Neural cell (in vitro differentiated cells): ENCODE measurements at regions not wholly inside any gene's neighbourhood (a gene's known extent, or its start where the extent isn't known, plus 50 kb on each side); places are given as distances from the start of the nearest gene placed in this dataset.

Source experiments
- H2AFZ ChIP-seq: fragments of 200-600, 300-800 bp; sonication (generic), shearing (Covaris generic); 2 replicates; pipeline ENCODE4 v1.6.0; 2014; ENCODE audit warnings: low read depth, mild to moderate bottlenecking, antibody characterized with exemption, low read length, moderate library complexity
- H3F3A ChIP-seq: fragments of 200-600 bp; shearing (Covaris generic); 2 replicates; pipeline ENCODE4 v1.6.1; 2016; ENCODE audit warnings: mild to moderate bottlenecking, moderate library complexity, mixed read lengths, antibody characterized with exemption, low read length; ENCODE audit not compliant: insufficient read depth, poor library complexity, severe bottlenecking
- H3K27ac ChIP-seq: fragments of 200-600, 300-800 bp; sonication (generic), shearing (Covaris generic); 2 replicates; pipeline ENCODE4 v1.5.1; 2014; ENCODE audit warnings: mild to moderate bottlenecking, low read length, moderate library complexity
- H3K27me3 ChIP-seq: fragments of 300-800, 200-600 bp; sonication (generic), shearing (Covaris generic); 2 replicates; pipeline ENCODE4 v1.6.0; 2014; ENCODE audit warnings: mild to moderate bottlenecking, low read depth, low read length, moderate library complexity; ENCODE audit not compliant: insufficient read depth
- H3K36me3 ChIP-seq: fragments of 300-800, 200-600 bp; sonication (generic), shearing (Covaris generic); 2 replicates; pipeline ENCODE4 v1.5.1; 2014; ENCODE audit warnings: mild to moderate bottlenecking, antibody characterized with exemption, low read length, moderate library complexity; ENCODE audit not compliant: insufficient read depth
- H3K4me2 ChIP-seq: fragments of 300-800, 200-600 bp; sonication (generic), shearing (Covaris generic); 2 replicates; pipeline ENCODE4 v1.6.0; 2014; ENCODE audit warnings: mild to moderate bottlenecking, low read length
- H3K4me3 ChIP-seq: fragments of 300-800, 200-600 bp; sonication (generic), shearing (Covaris generic); 2 replicates; pipeline ENCODE4 v1.5.1; 2014; ENCODE audit warnings: mild to moderate bottlenecking, low read length, moderate library complexity
- H3K79me2 ChIP-seq: fragments of 200-600 bp; shearing (Covaris generic); replicated peaks from 2 replicates; pipeline ENCODE4 v1.6.0; 2014; ENCODE audit warnings: mild to moderate bottlenecking, low read length, moderate library complexity; ENCODE audit not compliant: insufficient read depth
- H3K9ac ChIP-seq: fragments of 300-800, 200-600 bp; sonication (generic), shearing (Covaris generic); 2 replicates; pipeline ENCODE4 v1.6.1; 2016; ENCODE audit warnings: mild to moderate bottlenecking, low read length, mixed read lengths
- H3K9me2 ChIP-seq: fragments of 200-600 bp; shearing (Covaris generic); 2 replicates; pipeline ENCODE4 v1.6.1; 2016; ENCODE audit warnings: mild to moderate bottlenecking, low read length, mixed read lengths; ENCODE audit not compliant: insufficient read depth
- H3K9me3 ChIP-seq: fragments of 200-600, 300-800 bp; sonication (generic), shearing (Covaris generic); 2 replicates; pipeline ENCODE4 v1.6.1; 2016; ENCODE audit warnings: mild to moderate bottlenecking, mixed run types, low read length, moderate library complexity, mixed read lengths
- H4K20me1 ChIP-seq: fragments of 200-600 bp; shearing (Covaris generic); 2 replicates; pipeline ENCODE4 v1.6.1; 2016; ENCODE audit warnings: mild to moderate bottlenecking, mixed run types; ENCODE audit not compliant: insufficient read depth
- CTCF ChIP-seq: fragments of 450-650 bp; IDR thresholded peaks from 2 replicates; pipeline ENCODE4 v1.5.1; 2014; ENCODE audit warnings: antibody characterized with exemption, mild to moderate bottlenecking, moderate library complexity; ENCODE audit not compliant: poor library complexity, severe bottlenecking
- EP300 ChIP-seq: fragments of 450-650 bp; conservative IDR thresholded peaks from 2 replicates; pipeline ENCODE4 v1.6.1; 2014; ENCODE audit warnings: antibody characterized with exemption, mild to moderate bottlenecking, moderate library complexity; ENCODE audit not compliant: poor library complexity, severe bottlenecking
- EZH2 ChIP-seq: fragments of 200-600, 300-800 bp; shearing (Covaris generic), sonication (generic); IDR thresholded peaks from 2 replicates; pipeline ENCODE4 v1.6.1; 2014; ENCODE audit warnings: antibody characterized with exemption, low read length, borderline replicate concordance, mild to moderate bottlenecking; ENCODE audit not compliant: insufficient read depth, poor library complexity, severe bottlenecking
- MXI1 ChIP-seq: fragments of 450-650 bp; conservative IDR thresholded peaks from 2 replicates; pipeline ENCODE4 v1.6.1; 2014; ENCODE audit warnings: antibody characterized with exemption, mild to moderate bottlenecking; ENCODE audit not compliant: poor library complexity, severe bottlenecking
- POLR2AphosphoS5 ChIP-seq: IDR thresholded peaks from 2 replicates; pipeline ENCODE4 v1.6.1; 2012
- RAD21 ChIP-seq: fragments of 450-650 bp; conservative IDR thresholded peaks from 2 replicates; pipeline ENCODE4 v1.6.1; 2014; ENCODE audit warnings: antibody characterized with exemption, mild to moderate bottlenecking, moderate library complexity
- REST ChIP-seq: IDR thresholded peaks from 2 replicates; pipeline ENCODE4 v1.6.1; 2012; ENCODE audit warnings: borderline replicate concordance
- SMC3 ChIP-seq: fragments of 450-650 bp; conservative IDR thresholded peaks from 2 replicates; pipeline ENCODE4 v1.6.1; 2014; ENCODE audit warnings: antibody characterized with exemption, mild to moderate bottlenecking, moderate library complexity; ENCODE audit not compliant: poor library complexity
- TAF1 ChIP-seq: IDR thresholded peaks from 2 replicates; pipeline ENCODE4 v1.6.1; 2012; ENCODE audit warnings: low read depth

- TF ChIP-seq RAD21 (no peak), EZH2 (no peak), SMC3 (no peak), MXI1 (no peak), REST (no peak), TAF1 (no peak), EP300 (no peak), CTCF (no peak), POLR2AphosphoS5 (no peak)
- H3F3A ChIP-seq = no peaks in the 10 kb centered on the region
- H3K4me2 ChIP-seq = no peak overlapping the region
- no peaks in the 10 kb centered on the region for H3K36me3 ChIP-seq
- no peak overlapping the region for H3K9ac ChIP-seq
- H3K4me3 ChIP-seq = no peak overlapping the region
- no peaks in the 10 kb centered on the region for H4K20me1 ChIP-seq
- no peaks in the 10 kb centered on the region for H3K9me2 ChIP-seq
- H3K27ac ChIP-seq = no peak overlapping the region
- no peaks in the 10 kb centered on the region for H3K79me2 ChIP-seq
- H3K27me3 ChIP-seq = no peaks in the 10 kb centered on the region
- H2AFZ ChIP-seq = no peak overlapping the region
- H3K9me3 ChIP-seq = no peaks in the 10 kb centered on the region
These were observed 292.4 kb upstream of the KLF14 start for GRCh38 chr7:131026297-131027000.

GRCh38 chr7:131027287-131027773, 293.3 kb upstream of the KLF14 start:
- H3K4me2 ChIP-seq = no peak overlapping the region
- H3K9ac ChIP-seq = no peak overlapping the region
- no peak overlapping the region for H2AFZ ChIP-seq
- H3K9me3 ChIP-seq = no peaks in the 10 kb centered on the region
- TF ChIP-seq CTCF = no peak
- no peak for TF ChIP-seq POLR2AphosphoS5
- no peak for TF ChIP-seq REST
- no peak for TF ChIP-seq SMC3
- no peak for TF ChIP-seq RAD21
- TF ChIP-seq MXI1 = no peak
- TF ChIP-seq EZH2 = no peak
- TF ChIP-seq TAF1 = no peak
- TF ChIP-seq EP300 = no peak
- no peaks in the 10 kb centered on the region for H3K27me3 ChIP-seq
- H3K4me3 ChIP-seq = no peak overlapping the region
- no peaks in the 10 kb centered on the region for H3K9me2 ChIP-seq
- no peak overlapping the region for H3K27ac ChIP-seq
- no peaks in the 10 kb centered on the region for H3K36me3 ChIP-seq
- no peaks in the 10 kb centered on the region for H3F3A ChIP-seq
- no peaks in the 10 kb centered on the region for H4K20me1 ChIP-seq
- H3K79me2 ChIP-seq = no peaks in the 10 kb centered on the region
